ENCODE measurements at regions not wholly inside any gene's neighbourhood (a gene's known extent, or its start where the extent isn't known, plus 50 kb on each side); places are given as distances from the start of the nearest gene placed in this dataset.

- DNase-seq: no peak
- Histone ChIP-seq H3K27me3 (no peaks in the 10 kb centered on the region), H3K4me3 (replicated peaks in 1 of 3) (no peak overlapping the region), H3K9me3 (no peaks in the 10 kb centered on the region), H3K27ac (no peak overlapping the region), H3K36me3 (no peaks in the 10 kb centered on the region), H3K4me1 (no peaks in the 10 kb centered on the region)
- intact Hi-C loops (cut with DNase I): no loop called here
- WGBS, 2 donors: 87% methylated on average over 3 of the region's 3 CpGs
- no peak for TF ChIP-seq CTCF (IDR thresholded peaks at IDR 0.05)
- no peak for TF ChIP-seq POLR2A (IDR thresholded peaks at IDR 0.05)
Measured at GRCh38 chr3:118713502-118714207, 321.0 kb downstream of the IGSF11 start.

GRCh38 chr3:118714800-118715199 is 319.8 kb downstream of the IGSF11 start:
- H3K4me3 ChIP-seq (replicated peaks in 1 of 3): no peak overlapping the region
- TF ChIP-seq POLR2A (IDR thresholded peaks at IDR 0.05): no peak
- TF ChIP-seq CTCF (IDR thresholded peaks at IDR 0.05): no peak
- intact Hi-C loops (cut with DNase I): no loop called here
- no peaks in the 10 kb centered on the region for H3K27me3 ChIP-seq
- DNase-seq: no peak
- no peaks in the 10 kb centered on the region for H3K4me1 ChIP-seq
- no peaks in the 10 kb centered on the region for H3K9me3 ChIP-seq
- H3K27ac ChIP-seq: no peak overlapping the region
- no peaks in the 10 kb centered on the region for H3K36me3 ChIP-seq
- WGBS, 2 donors: 82 to 93% methylated on average over 2 of the region's 2 CpGs

GRCh38 chr3:118729546-118729945 is 305.1 kb downstream of the IGSF11 start:
- no peaks in the 10 kb centered on the region for H3K27me3 ChIP-seq
- H3K27ac ChIP-seq: no peak overlapping the region
- DNase-seq: no peak
- H3K4me1 ChIP-seq: no peaks in the 10 kb centered on the region
- intact Hi-C loops (cut with DNase I): no loop called here
- H3K36me3 ChIP-seq: no peaks in the 10 kb centered on the region
- TF ChIP-seq CTCF (IDR thresholded peaks at IDR 0.05) (no peak), POLR2A (IDR thresholded peaks at IDR 0.05) (no peak)
- H3K9me3 ChIP-seq: no peaks in the 10 kb centered on the region
- no peak overlapping the region for H3K4me3 ChIP-seq (replicated peaks in 1 of 3)
- 68 to 73% methylated on average over 3 of the region's 3 CpGs for WGBS, 2 donors

- WGBS, 2 donors: 77 to 80% methylated on average over 2 of the region's 2 CpGs
- no peaks in the 10 kb centered on the region for H3K27me3 ChIP-seq
- DNase-seq: no peak
- H3K4me1 ChIP-seq: no peaks in the 10 kb centered on the region
- intact Hi-C loops (cut with DNase I): no loop called here
- H3K36me3 ChIP-seq: no peaks in the 10 kb centered on the region
- no peak overlapping the region for H3K27ac ChIP-seq
- H3K4me3 ChIP-seq (replicated peaks in 1 of 3): no peak overlapping the region
- TF ChIP-seq CTCF (IDR thresholded peaks at IDR 0.05) (no peak), POLR2A (IDR thresholded peaks at IDR 0.05) (no peak)
- no peaks in the 10 kb centered on the region for H3K9me3 ChIP-seq
Measured at GRCh38 chr3:118734664-118735063, 300.0 kb downstream of the IGSF11 start.

- no peak for DNase-seq
- WGBS, 2 donors: 80 to 87% methylated on average over 2 of the region's 2 CpGs
- Histone ChIP-seq H3K27ac (no peak overlapping the region), H3K36me3 (no peaks in the 10 kb centered on the region), H3K9me3 (no peaks in the 10 kb centered on the region), H3K27me3 (no peaks in the 10 kb centered on the region), H3K4me3 (replicated peaks in 1 of 3) (no peak overlapping the region), H3K4me1 (no peaks in the 10 kb centered on the region)
- no peak for TF ChIP-seq CTCF (IDR thresholded peaks at IDR 0.05)
- TF ChIP-seq POLR2A (IDR thresholded peaks at IDR 0.05): no peak
- intact Hi-C loops (cut with DNase I): no loop called here
Measured at GRCh38 chr3:118736107-118736506, 298.5 kb downstream of the IGSF11 start.

Data from thyroid gland (tissue), 4 donors.